CD4-positive, alpha-beta T cell (primary cell): ENCODE measurements at regions not wholly inside any gene's neighbourhood (a gene's known extent, or its start where the extent isn't known, plus 50 kb on each side); places are given as distances from the start of the nearest gene placed in this dataset.

Experiments used
- ATAC-seq: fragments of 200-7000 bp; cut with Tn5 transposase; one replicate; pipeline ENCODE4 v1.10.0; 2022; ENCODE audit warnings: mild to moderate bottlenecking; ENCODE audit not compliant: poor library complexity
- CTCF ChIA-PET: fragments of 350-600 bp; sonication (Branson Sonifier 250); formaldehyde crosslinking; loops from one replicate; lab custom pipeline; 2021; ENCODE audit warnings: antibody characterized with exemption, inconsistent platforms; lab: Charles Lee
- POLR2A ChIA-PET: fragments of 350-600 bp; sonication (Branson Sonifier 250); formaldehyde crosslinking; loops from one replicate; lab custom pipeline; 2021; ENCODE audit warnings: antibody characterized with exemption, inconsistent platforms; lab: Charles Lee
- DNase-seq, 14 experiments: peaks; one replicate each; pipeline ENCODE4 v3.0.0-alpha.2; 2013 to 2020; ENCODE audit warnings: mixed read lengths in 2 of 14
- H3K27ac ChIP-seq, 2 donors: one replicate each; pipeline versions ENCODE4 v1.5.1 to v1.7.0; 2013; ENCODE audit warnings: low read length in 2 of 2, low read depth in 1 of 2, mild to moderate bottlenecking in 1 of 2
- H3K27me3 ChIP-seq, 2 experiments: 1 replicate in 1 of 2; 2 replicates in 1 of 2; pipeline versions ENCODE4 v1.6.1 to v1.7.0; 2013; ENCODE audit warnings: low read length in 2 of 2, control low read depth in 1 of 2, mild to moderate bottlenecking in 1 of 2, moderate library complexity in 1 of 2; ENCODE audit not compliant: insufficient read depth in 2 of 2, control insufficient read depth in 1 of 2
- H3K36me3 ChIP-seq: one replicate; pipeline ENCODE4 v1.6.1; 2013; ENCODE audit warnings: low read length, control low read depth; ENCODE audit not compliant: insufficient read depth
- H3K4me1 ChIP-seq: one replicate; pipeline ENCODE4 v1.6.1; 2013; ENCODE audit warnings: low read length, control low read depth; ENCODE audit not compliant: insufficient read depth
- H3K4me3 ChIP-seq: one replicate; pipeline ENCODE4 v1.5.1; 2013; ENCODE audit warnings: mild to moderate bottlenecking, low read length, moderate library complexity
- H3K9me3 ChIP-seq, 2 experiments: 1 replicate in 1 of 2; 2 replicates in 1 of 2; pipeline versions ENCODE4 v1.6.1 to v1.7.0; 2013; ENCODE audit warnings: low read length in 2 of 2, mild to moderate bottlenecking in 2 of 2, control low read depth in 1 of 2, moderate library complexity in 1 of 2; ENCODE audit not compliant: control insufficient read depth in 1 of 2, insufficient read depth in 1 of 2
- H3K27ac Mint-ChIP-seq: one replicate; pipeline ENCODE4 v1.8.0; 2020; ENCODE audit warnings: mixed read lengths
- H3K27me3 Mint-ChIP-seq: one replicate; pipeline ENCODE4 v1.8.0; 2021; ENCODE audit warnings: mixed read lengths
- H3K36me3 Mint-ChIP-seq: one replicate; pipeline ENCODE4 v1.8.0; 2021; ENCODE audit warnings: low read depth, mixed read lengths
- H3K4me1 Mint-ChIP-seq: one replicate; pipeline ENCODE4 v1.8.0; 2021; ENCODE audit warnings: low read depth, mixed read lengths
- H3K4me3 Mint-ChIP-seq: one replicate; pipeline ENCODE4 v1.8.0; 2020; ENCODE audit warnings: mild to moderate bottlenecking, mixed read lengths
- H3K9me3 Mint-ChIP-seq: one replicate; pipeline ENCODE4 v1.8.0; 2020; ENCODE audit warnings: mixed read lengths
- CTCF ChIP-seq: fragments of 200-600 bp; IDR thresholded peaks from one replicate; pipeline ENCODE4 v1.8.0; 2022; ENCODE audit warnings: antibody characterized with exemption, mild to moderate bottlenecking
- intact Hi-C, 2 experiments: fragments of 100-400 bp; cut with DNase I in 1 of 2; cut with micrococcal nuclease in 1 of 2; formaldehyde crosslinking; loops; one replicate each; pipeline versions ENCODE4 v1.15.1 to v1.9.0; 2023 to 2025; cut with DNase I, micrococcal nuclease

GRCh38 chr20:41889126-41889843 lies 271.1 kb upstream of the CHD6 start:
- Mint-ChIP-seq H3K27me3 (peaks cover 11% of the 10 kb centered on the region), H3K4me3 (no peak overlapping the region), H3K36me3 (no peaks in the 10 kb centered on the region), H3K4me1 (no peaks in the 10 kb centered on the region), H3K27ac (no peak overlapping the region), H3K9me3 (no peaks in the 10 kb centered on the region)
- intact Hi-C loops: no loop called here
- ATAC-seq (no peak), DNase-seq (no peak)
- no peak overlapping the region for H3K4me3 ChIP-seq
- no peak for TF ChIP-seq CTCF
- no peaks in the 10 kb centered on the region for H3K4me1 ChIP-seq
- H3K36me3 ChIP-seq: no peaks in the 10 kb centered on the region
- H3K27ac ChIP-seq: no peak overlapping the region
- H3K9me3 ChIP-seq: peaks cover 0 to 5% of the 10 kb centered on the region in 2 experiments
- POLR2A ChIA-PET: no interaction called here
- CTCF ChIA-PET: no interaction called here
- no peaks in the 10 kb centered on the region for H3K27me3 ChIP-seq

- H3K27me3 Mint-ChIP-seq: peaks cover 13% of the 10 kb centered on the region
- DNase-seq: no peak
Measured at GRCh38 chr20:41888434-41888833, 270.3 kb upstream of the CHD6 start.

GRCh38 chr20:41887500-41887899 lies 269.3 kb upstream of the CHD6 start:
- Mint-ChIP-seq H3K4me1 (no peaks in the 10 kb centered on the region), H3K36me3 (no peaks in the 10 kb centered on the region), H3K9me3 (no peaks in the 10 kb centered on the region), H3K27me3 (peaks cover 15% of the 10 kb centered on the region), H3K27ac (no peak overlapping the region), H3K4me3 (no peak overlapping the region)
- Histone ChIP-seq H3K9me3 (no peaks in the 10 kb centered on the region), H3K27ac (no peak overlapping the region), H3K4me3 (no peak overlapping the region), H3K36me3 (no peaks in the 10 kb centered on the region), H3K4me1 (no peaks in the 10 kb centered on the region), H3K27me3 (no peaks in the 10 kb centered on the region)
- no peak for TF ChIP-seq CTCF
- ATAC-seq: no peak
- ChIA-PET POLR2A (no interaction called here), CTCF (no interaction called here)
- intact Hi-C loops: no loop called here
- DNase-seq: no peak

More at GRCh38 chr20:41888434-41888833, 270.3 kb upstream of the CHD6 start:
- H3K9me3 ChIP-seq: peaks cover 0 to 2% of the 10 kb centered on the region in 2 experiments
- no peak overlapping the region for H3K27ac ChIP-seq
- Mint-ChIP-seq H3K4me3 (no peak overlapping the region), H3K4me1 (no peaks in the 10 kb centered on the region), H3K27ac (no peak overlapping the region), H3K36me3 (no peaks in the 10 kb centered on the region), H3K9me3 (no peaks in the 10 kb centered on the region)
- POLR2A ChIA-PET: no interaction called here
- H3K4me1 ChIP-seq: no peaks in the 10 kb centered on the region
- H3K27me3 ChIP-seq: no peaks in the 10 kb centered on the region
- H3K36me3 ChIP-seq: no peaks in the 10 kb centered on the region
- intact Hi-C loops: no loop called here
- no peak for ATAC-seq
- CTCF ChIA-PET: no interaction called here
- H3K4me3 ChIP-seq: no peak overlapping the region
- TF ChIP-seq CTCF: no peak
